ENCODE measurements at regions not wholly inside any gene's neighbourhood (a gene's known extent, or its start where the extent isn't known, plus 50 kb on each side); places are given as distances from the start of the nearest gene placed in this dataset.

DNA sequence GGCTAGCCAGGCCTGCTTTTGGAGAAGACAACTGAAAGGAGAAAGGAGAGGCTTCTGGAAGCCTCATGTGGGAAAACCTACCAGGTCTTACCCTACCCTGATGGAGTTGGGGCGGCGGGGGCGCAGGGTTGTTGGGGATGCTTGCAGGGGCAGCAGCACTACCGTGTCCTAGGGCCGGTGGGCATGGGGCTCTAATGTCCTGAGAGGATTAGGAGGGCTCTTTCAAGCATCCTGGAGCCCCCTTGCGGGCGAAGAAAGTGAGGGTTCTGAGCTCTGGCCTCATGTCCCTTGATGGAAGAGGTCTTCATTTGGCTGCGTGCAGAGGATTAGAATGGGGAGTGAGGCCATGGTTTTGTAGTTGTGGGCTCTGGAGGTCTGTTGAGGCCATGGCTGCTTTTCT lies 86.9 kb upstream of the PITX1 start:
- DNase-seq (ENCODE audit: low spot score): no peak

DNA sequence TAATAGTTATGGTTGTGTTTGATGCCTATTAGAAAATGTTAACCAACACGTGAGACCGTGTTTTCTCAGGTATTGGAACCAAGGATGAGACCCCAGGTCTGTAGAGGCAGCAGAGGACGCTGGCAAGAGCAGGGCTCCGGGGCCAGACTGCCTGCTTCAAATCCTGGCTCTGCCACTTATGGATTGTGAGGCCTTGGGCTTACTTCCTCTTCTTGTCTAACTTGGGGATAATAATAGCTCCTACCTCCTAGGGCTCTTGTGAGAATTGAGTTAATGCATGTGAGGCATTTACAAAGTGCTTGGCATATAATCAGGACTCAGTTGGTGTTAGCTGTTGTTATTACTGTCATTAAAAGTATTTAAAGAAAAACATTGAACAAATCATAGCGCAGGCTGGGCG lies 85.5 kb upstream of the PITX1 start:
- DNase-seq (ENCODE audit: low spot score): no peak

DNA sequence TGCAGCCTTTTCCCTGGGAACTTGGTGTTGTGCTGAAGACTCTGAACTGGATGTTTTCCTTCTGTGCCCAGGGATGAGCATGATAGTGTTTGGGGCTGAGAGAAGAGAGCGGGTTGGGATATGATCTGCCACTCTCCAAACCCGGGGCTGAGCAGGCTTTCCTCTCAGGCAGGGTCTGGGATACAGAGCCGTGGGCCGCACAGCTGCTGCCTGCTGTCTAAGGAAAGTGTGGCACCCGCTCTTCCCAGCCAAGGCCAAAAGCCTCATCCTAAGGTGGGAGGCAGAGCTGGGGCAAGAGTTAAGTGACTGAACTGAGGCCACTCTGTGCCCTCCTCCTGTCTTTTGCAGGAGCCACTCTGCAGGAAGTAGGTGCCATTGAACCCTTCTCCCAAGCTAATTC lies 83.6 kb upstream of the PITX1 start:
- no peak for DNase-seq (ENCODE audit: low spot score)

DNA sequence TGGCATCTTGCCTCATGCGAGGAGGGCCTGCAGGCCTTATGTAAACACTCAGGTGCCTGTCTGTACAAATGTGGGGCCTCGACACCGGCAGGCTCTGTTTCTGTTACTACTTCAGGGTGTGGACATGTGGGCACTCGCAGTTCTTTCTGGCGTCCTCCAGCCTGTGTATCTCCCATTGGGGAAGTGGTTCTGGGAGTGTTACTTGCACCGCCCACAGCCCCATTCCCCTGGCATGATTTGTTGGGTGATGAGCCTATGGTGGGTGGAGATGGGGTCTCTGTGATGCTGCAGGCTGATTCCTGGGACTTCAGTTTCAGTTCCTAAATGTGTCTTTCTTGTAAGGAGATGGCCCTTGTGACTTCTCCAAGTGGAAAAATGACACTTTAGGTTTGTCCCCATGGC lies 82.1 kb upstream of the PITX1 start:
- peak; percentile 27 for DNase-seq (ENCODE audit: low spot score)

DNA sequence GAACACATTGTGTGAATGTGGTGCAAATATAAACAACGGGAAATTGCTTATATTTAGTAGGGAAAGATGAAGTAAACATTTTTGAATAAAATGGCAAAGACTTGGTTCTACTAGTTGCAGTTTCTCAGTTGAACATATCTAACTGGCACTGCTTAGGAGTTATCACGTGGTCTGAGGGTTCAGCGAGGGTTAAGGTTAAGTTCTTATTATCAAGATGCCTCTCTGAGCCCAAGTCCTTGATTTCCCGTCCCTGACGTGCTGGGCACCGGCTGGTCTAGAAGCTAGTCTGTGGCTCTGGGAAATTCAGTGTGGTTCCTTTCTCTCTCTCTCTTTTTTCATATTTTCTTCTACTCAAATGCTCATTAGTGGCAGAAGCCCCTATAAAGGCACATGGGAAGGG lies 81.6 kb upstream of the PITX1 start:
- no peak for DNase-seq (ENCODE audit: low spot score)

DNA sequence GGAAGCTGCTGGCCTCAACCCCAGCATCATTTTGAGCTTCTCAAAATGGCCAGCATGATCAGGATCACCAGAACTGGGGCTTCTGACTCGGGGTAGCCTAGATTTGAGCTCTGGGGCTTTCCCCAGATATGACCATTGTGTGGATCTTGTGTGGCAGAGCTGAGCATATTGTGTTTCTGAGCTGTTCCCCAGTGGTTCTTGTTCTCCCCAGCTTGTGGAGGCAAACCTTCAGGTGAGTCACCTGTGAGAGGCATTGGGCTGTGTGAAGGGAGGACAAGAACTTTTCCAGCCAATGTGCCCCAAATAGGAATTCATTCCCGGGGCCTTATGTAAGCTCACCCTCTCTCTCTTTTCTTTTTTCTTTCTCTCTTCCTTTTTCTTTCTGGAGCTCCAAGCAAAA lies 80.7 kb upstream of the PITX1 start:
- no peak for DNase-seq (ENCODE audit: low spot score)

DNA sequence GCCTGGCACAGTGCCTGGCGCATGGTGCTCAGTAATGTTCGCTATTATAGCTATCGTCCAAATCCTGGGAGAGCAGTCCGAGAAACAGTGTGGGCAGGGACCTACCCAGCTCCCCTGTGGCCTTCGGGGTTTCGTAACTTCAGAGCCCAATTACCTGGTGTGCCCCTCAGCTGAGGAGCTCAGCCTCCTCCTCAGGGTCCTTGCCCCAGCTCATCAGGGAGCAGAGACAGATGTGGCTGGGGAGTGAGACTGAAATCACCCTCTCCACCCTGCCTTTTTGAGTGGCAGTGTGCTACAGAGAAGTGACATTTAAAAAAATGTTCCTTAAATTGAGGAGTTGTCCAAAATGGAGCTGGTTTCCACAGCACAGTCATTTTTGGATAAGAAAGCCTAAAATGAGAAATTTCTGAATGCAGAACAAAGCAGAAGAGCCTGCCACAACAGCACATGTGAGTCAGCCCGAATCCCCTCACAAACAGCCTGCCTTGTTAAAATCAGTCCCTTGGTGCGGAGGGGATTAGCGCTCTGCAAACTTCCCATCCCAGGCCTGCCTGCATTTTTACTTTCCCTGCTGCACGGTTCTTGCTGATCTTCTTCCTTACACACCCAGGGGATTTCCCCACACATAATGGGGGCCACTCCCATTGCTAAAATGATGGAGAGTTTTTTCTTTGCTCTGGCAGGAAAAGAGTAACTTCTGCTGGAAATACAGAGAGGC lies 78.1 kb upstream of the PITX1 start:
- DNase-seq (ENCODE audit: low spot score): no peak

DNA sequence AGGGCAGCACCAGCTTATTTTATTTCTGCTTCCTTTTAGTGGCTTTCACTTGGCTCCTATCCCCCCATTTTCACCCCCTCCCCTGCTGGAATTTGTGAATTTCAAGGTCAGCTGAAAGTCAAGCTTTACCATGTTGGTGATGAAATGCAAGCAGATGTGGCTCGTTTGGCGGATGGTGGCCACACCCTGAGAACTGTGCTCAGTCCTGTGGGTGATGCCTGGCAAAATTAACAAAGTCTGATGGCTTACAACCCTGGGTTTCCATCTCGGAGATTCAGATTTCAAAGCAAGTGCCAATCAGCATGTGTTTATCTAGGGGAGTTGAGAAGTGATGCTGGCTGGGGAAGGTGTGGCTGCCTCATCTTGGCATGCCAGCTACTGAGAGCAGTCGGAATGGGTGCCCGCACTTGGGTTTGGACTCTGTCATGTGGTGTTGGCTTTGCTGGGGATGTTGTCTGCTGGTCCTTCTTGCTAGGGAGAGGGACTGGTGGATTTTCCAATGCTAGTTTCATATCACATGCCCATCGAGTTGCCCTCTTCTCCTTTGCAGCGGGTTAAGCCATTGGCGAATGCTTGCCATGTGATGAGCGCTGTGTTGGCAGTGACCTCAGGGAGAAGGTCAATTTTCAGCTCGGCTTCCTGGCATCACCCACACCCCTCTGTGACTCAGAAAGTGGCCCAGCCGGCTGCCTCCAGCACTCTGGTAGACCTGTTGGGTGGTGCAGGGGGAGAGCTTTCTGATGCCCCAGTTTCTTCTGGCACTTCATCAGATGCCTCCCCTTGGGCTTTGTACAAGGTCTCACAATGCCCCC lies 77.0 kb upstream of the PITX1 start:
- no peak for DNase-seq (ENCODE audit: low spot score)

DNA sequence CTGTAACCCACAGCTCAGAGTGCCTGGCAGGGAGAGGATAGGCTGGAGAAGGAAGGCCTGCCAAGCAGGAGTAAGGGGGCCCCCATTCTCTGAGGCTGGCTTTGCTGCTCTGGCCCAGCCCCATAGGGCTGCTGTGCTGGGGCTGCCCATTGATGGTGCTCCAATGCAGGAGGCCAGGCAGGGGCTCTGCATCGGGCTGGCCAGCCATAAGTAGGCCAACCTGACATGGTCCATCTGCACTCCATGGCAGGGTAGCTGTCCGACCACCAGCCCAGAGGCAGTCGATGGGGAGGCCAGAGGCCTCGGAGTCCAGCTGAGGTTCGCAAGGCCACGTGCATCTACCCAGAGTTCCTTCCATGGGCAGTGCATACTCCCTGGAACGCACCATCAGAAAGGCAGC lies 75.0 kb upstream of the PITX1 start:
- DNase-seq (ENCODE audit: low spot score): no peak

DNA sequence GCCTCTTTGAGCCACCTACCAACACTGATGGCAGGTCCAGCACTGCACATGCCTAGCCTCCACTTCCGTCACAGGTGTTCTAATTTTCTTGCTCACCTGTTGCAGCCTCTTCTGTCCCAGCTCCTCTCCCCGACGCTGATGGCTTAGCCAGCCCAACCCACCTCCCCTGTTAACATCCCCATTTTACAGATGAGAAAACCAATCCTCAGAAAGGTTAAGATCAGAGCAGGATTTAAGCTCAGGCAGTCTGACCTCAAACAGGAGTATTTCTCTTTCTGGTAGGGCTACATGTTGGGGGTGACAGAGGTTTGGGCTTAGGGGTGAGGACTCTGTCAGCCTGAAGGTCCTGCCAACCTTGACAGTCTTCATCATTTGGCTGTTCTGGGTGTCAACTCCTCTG lies 74.5 kb upstream of the PITX1 start:
- no peak for DNase-seq (ENCODE audit: low spot score)

DNA sequence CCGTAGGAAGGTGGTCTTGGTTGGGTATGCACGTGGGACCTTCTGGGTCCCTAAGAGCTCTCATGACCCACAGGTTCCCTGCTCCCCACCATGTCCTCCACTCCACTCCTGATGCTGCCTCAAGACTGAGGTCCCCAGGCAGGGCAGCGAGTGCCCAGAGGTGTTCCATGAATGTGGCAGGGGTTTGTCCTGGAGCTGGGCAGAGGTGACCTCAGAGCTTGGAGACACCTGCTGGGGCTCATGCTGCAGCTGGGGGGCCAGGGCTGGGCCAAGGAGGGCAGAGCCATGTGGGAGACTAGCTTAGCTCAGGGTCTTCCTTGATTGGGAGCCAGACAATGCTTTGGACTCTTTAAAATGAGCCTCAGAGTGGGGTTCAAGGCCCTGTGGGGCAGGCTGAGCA lies 74.0 kb upstream of the PITX1 start:
- no peak for DNase-seq (ENCODE audit: low spot score)

DNA sequence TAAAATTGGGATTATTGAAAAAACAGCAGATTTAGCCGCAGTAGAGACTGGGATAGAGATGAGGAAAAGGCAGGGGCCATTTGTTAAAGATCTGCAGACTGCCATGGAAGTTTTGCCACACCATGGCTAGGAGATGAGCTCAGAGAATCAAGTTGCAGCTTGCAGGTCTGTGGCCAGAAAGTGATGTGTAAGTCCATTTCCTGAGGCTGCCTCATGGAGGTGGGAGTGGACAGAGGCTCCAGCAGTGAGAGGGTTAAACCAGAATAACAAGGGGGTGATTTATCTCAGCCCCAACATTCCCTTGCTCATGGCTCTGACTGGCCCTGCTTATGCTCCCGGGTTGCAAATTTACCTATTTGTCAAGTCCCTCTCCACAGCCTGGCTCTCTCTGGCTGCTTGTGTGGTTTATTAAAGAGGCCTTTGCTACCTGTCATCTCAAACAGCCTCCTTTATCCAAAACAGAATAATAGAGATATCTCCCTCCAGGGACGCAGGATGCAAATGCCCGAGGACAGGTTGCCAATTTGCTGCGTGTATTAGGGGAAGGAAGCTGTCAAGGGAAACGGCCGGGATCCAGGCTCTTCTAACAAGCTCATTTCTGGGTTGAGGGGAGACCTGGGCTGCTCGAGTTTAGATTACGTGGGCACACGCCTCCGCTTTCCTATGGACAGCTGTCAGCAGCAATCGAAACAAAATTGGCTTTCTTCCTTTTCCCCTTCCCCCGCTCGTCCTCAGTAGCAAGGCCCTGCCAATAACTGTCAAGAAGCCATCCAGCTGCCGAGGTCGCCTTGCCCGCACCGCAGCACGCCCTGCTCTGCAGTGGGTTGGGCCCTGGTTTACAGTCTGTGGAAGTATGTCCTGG lies 72.8 kb upstream of the PITX1 start:
- DNase-seq (ENCODE audit: low spot score): no peak

DNA sequence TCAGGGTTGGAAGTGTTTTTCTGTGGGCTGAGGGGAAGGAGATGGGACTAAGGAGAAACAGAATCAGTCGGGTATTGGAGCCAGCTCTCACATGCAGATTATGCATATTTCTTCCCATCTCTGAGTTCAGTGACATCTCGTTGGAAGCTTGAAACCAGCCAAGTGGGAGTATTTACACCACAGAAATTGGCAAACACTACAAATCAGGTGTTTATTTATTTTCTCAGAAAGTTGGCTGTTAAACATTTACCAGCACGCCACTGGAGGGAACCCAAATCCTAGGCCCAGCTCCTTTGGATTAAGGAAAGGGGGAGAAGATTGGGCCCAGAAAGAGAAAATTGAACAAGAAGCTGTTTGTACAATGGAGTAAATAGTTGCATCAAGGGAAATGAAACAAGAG lies 72.1 kb upstream of the PITX1 start:
- DNase-seq (ENCODE audit: low spot score): no peak

DNA sequence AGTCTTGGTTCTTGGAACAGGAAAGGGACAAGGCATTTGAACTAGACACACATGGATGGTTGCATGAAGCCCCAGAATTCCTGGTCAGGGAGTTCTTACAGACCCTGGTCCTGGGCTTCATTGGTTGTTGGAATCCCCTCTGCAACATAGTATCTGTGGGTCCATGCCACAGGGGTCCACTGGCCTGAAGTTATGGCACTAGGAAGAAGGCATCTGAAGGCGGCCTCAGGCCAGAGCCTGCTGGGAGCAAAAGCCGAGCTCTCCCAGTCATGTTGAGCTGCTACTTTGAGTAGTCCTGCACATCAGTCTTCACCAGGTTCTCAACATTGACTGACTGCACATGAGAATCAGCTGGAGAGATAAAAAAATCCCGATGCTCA lies 71.1 kb upstream of the PITX1 start:
- no peak for DNase-seq (ENCODE audit: low spot score)

DNA sequence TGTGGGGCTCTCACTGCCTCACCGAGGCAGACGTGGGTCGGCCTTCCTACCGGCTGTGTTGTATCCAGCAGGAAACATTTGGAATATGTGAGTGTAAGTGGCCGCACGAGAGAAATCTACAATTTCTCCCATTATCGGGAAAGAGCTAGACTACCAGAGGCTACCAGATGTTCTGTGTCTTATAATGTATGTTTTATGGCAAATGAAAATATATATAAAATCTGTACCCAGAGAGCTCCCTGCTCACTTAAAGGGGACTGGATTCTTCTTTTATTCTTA lies 69.5 kb upstream of the PITX1 start:
- no peak for DNase-seq (ENCODE audit: low spot score)

DNA sequence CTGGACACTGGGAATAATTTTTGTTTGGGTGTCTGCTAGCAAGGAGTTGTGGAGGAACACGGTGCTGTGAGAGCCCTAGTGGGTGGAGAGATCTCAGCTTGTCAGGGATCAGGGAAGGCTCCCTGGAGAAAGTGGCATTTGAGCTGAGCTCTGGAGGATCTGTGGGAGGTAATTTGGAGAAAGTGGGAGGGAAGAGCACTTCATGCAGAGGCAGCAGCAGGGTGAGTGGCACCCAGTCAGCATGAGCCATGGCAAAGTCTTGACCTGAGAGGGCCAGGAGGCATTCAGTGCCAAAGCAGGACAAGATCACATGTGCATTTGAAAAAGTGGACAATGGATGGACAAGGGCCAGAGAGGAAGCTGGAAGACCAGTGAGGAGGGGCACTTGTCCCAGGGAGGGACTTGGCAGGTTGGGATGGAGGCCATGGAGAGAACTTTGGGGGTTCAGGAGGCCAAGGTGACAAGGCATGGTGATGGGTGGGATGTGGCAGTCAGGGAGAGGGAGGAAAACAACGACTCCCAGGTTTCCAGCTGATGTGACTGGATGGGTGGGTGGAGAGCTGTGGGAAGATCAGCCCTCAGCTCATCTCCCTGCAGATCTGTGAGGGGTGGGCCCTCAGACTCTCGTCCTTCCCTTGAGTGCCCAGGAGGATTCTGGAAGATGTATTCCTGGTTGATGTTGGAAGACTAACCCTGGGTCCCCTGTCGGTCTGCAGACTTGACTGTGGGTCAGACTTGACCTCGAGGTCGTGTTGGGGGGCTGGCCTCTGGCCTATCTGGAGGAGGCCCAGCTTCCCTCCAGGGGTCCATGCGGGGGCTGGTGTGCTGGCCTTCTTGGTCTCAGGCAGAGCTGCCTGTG lies 68.9 kb upstream of the PITX1 start:
- no peak for DNase-seq (ENCODE audit: low spot score)

DNA sequence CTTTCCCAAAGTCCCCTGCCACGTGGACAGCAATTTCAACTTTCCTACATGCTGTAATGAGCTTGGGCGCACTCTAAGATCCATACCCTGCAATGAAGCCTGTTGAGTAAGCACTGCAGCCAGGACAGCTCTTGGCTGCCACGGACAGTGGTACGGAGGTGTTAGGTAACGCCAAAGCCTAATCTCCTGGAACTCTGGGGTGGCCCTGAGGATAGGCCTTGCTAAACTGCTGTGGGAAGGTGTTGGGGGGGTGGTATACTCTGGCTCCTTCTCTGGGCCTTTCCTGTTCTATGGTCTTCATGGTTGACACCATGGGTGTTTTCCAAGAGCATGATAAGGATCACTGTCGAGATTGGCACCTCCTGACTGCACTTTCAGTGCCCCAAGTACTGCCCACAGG lies 66.4 kb upstream of the PITX1 start:
- no peak for DNase-seq (ENCODE audit: low spot score)

DNA sequence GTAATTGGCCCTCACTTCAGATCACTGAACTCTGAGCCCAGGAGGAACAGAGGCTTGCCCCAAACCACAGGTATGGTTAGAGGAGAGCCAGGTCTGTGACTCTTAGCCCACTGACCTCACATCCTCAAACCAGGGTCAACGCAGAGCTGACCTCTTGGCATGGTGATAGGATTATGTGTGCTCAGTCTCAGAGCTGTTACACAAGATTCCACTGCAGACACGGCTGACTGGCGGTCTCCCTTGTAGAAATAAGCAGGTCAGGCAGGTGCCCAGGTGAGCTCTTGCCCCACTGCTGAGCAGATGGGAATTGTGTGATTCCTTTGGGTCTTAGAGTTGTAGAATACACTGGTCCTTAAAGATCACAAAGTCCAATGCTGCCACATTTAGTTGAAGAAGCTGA lies 66.0 kb upstream of the PITX1 start:
- no peak for DNase-seq (ENCODE audit: low spot score)

DNA sequence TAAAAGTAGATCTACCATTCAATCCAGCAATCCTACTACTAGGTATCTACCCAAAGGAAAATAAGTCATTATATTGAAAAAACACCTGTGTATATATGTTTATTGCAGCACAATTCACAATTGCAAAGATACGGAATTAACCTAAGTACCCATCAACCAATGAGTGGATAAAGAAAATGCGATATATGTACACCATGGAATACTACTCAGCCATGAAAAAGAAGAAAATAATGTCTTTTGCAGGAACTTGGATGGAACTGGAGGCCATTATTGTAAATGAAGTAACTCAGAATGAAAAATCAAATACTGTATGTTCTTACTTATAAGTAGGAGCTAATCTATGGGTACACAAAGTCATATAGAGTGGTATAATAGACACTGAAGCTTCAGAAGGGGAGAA lies 63.4 kb upstream of the PITX1 start:
- no peak for DNase-seq (ENCODE audit: low spot score)

DNA sequence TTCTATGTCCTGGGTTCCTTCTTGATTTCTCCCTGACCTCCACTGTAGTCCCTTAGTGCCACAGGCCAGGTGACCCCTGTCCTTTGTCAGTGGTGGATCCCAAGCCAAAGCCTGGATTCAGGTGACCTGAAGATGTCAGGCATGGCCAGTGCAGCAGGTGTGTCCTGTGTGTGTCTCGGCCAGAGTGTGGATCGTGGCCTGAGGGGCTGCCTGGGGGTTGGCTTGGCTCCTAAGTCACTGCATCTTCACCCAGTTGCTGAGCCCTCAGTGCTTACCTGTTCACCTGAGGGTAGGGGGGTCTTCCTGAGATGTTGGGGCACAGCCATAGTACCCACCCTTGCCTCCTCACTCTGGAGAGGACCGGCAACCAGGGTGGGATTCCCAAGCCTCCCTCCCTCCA lies 61.8 kb upstream of the PITX1 start:
- no peak for DNase-seq (ENCODE audit: low spot score)

DNA sequence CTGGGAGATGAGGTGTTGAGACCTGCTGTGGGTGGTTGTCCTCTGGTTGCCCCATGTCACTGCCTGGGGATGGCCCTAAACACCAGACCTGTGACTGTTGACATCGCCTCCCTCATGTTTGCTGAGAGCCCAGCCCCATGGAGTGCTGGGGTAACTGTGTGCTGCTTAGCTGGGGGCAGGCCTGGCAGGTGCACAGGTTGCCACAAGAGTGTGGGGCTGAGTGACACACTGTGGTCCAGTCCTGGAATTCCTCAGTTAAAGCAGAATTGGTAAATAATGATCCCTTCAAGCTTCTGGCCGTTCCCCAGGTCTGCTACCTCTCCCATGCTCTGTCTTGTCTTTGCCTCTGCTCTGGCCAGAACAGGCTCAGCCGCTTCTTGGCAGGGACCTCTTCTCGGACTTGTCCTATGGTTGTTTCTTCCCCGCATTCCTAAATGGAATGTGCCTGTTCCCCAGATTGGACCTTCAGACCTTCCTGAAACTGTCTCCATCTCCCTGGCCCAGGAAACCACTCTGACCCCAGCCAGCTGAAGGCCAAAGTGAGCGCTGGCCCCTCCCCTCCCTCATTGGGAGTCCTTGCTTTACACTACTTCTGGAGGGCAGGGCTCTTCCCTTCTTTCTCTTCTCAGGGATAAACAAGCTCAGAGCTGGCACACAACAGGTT lies 61.2 kb upstream of the PITX1 start:
- DNase-seq (ENCODE audit: low spot score): no peak
